ENCODE measurements at regions not wholly inside any gene's neighbourhood (a gene's known extent, or its start where the extent isn't known, plus 50 kb on each side); places are given as distances from the start of the nearest gene placed in this dataset.

- no peak overlapping the region for H3K4me3 ChIP-seq (ENCODE audit: control insufficient read depth in 1 of 2, extremely low read depth in 1 of 2, low read length in 1 of 2)
- H3K4me3 Mint-ChIP-seq: no peak overlapping the region
- no peak overlapping the region for H3K27ac Mint-ChIP-seq
- no peaks in the 10 kb centered on the region for H3K4me1 Mint-ChIP-seq
- H3K27me3 Mint-ChIP-seq: peaks cover 2 to 4% of the 10 kb centered on the region in 2 donors
- no peaks in the 10 kb centered on the region for H3K4me1 ChIP-seq (ENCODE audit: control insufficient read depth in 1 of 2, extremely low read depth in 1 of 2, insufficient read depth in 2 of 2, low read length in 2 of 2)
- CTCF ChIA-PET: no interaction called here
- no peaks in the 10 kb centered on the region for H3K9me3 ChIP-seq
- no peak for DNase-seq
- 100% methylated on average over 1 of the region's 2 CpGs for WGBS (ENCODE audit: insufficient coverage)
- H3K27ac ChIP-seq (ENCODE audit: low read length): no peak overlapping the region
- H3K9me3 Mint-ChIP-seq: no peaks in the 10 kb centered on the region
- no peaks in the 10 kb centered on the region for H3K36me3 Mint-ChIP-seq
- H3K36me3 ChIP-seq (ENCODE audit: control insufficient read depth in 2 of 2, extremely low read depth in 1 of 2, insufficient read depth in 1 of 2, low read length in 1 of 2): no peaks in the 10 kb centered on the region
- ATAC-seq (replicated peaks in 1 of 4): no peak
- POLR2A ChIA-PET: no interaction called here
- no peaks in the 10 kb centered on the region for H3K27me3 ChIP-seq (replicated peaks in 1 of 2; ENCODE audit: control insufficient read depth in 2 of 2, extremely low read depth in 1 of 2, insufficient read depth in 2 of 2, low read length in 1 of 2)
These were observed 200.5 kb upstream of the TLE4 start for GRCh38 chr9:79371301-79371700.

- H3K4me3 ChIP-seq (ENCODE audit: control insufficient read depth in 1 of 2, extremely low read depth in 1 of 2, low read length in 1 of 2): no peak overlapping the region
- DNase-seq: no peak
- Mint-ChIP-seq H3K27ac (no peak overlapping the region), H3K9me3 (no peaks in the 10 kb centered on the region), H3K36me3 (no peaks in the 10 kb centered on the region), H3K4me1 (no peaks in the 10 kb centered on the region), H3K4me3 (no peak overlapping the region), H3K27me3 (peaks cover 3 to 4% of the 10 kb centered on the region in 2 donors)
- H3K9me3 ChIP-seq: no peaks in the 10 kb centered on the region
- ChIA-PET CTCF (no interaction called here), POLR2A (no interaction called here)
- H3K36me3 ChIP-seq (ENCODE audit: control insufficient read depth in 2 of 2, extremely low read depth in 1 of 2, insufficient read depth in 1 of 2, low read length in 1 of 2): no peaks in the 10 kb centered on the region
- WGBS (ENCODE audit: insufficient coverage): no CpG with 5 or more reads among the region's 1 CpG
- H3K27me3 ChIP-seq (replicated peaks in 1 of 2; ENCODE audit: control insufficient read depth in 2 of 2, extremely low read depth in 1 of 2, insufficient read depth in 2 of 2, low read length in 1 of 2): no peaks in the 10 kb centered on the region
- H3K4me1 ChIP-seq (ENCODE audit: control insufficient read depth in 1 of 2, extremely low read depth in 1 of 2, insufficient read depth in 2 of 2, low read length in 2 of 2): no peaks in the 10 kb centered on the region
- no peak overlapping the region for H3K27ac ChIP-seq (ENCODE audit: low read length)
- no peak for ATAC-seq (replicated peaks in 1 of 4)
These were observed 199.7 kb upstream of the TLE4 start for GRCh38 chr9:79371948-79372555.

- H3K27me3 Mint-ChIP-seq: peaks cover 6% of the 10 kb centered on the region in 2 donors
- Histone ChIP-seq H3K4me1 (ENCODE audit: control insufficient read depth in 1 of 2, extremely low read depth in 1 of 2, insufficient read depth in 2 of 2, low read length in 2 of 2) (no peaks in the 10 kb centered on the region), H3K36me3 (ENCODE audit: control insufficient read depth in 2 of 2, extremely low read depth in 1 of 2, insufficient read depth in 1 of 2, low read length in 1 of 2) (no peaks in the 10 kb centered on the region), H3K4me3 (ENCODE audit: control insufficient read depth in 1 of 2, extremely low read depth in 1 of 2, low read length in 1 of 2) (no peak overlapping the region), H3K27me3 (replicated peaks in 1 of 2; ENCODE audit: control insufficient read depth in 2 of 2, extremely low read depth in 1 of 2, insufficient read depth in 2 of 2, low read length in 1 of 2) (no peaks in the 10 kb centered on the region), H3K27ac (ENCODE audit: low read length) (no peak overlapping the region), H3K9me3 (no peaks in the 10 kb centered on the region)
- WGBS (ENCODE audit: insufficient coverage): 80% methylated on average over 2 of the region's 5 CpGs
- H3K4me3 Mint-ChIP-seq: no peak overlapping the region
- no peaks in the 10 kb centered on the region for H3K4me1 Mint-ChIP-seq
- no peak overlapping the region for H3K27ac Mint-ChIP-seq
- CTCF ChIA-PET: no interaction called here
- no peaks in the 10 kb centered on the region for H3K36me3 Mint-ChIP-seq
- POLR2A ChIA-PET: no interaction called here
- DNase-seq: no peak
- ATAC-seq (replicated peaks in 1 of 4): no peak
- H3K9me3 Mint-ChIP-seq: peaks cover 0 to 4% (median 3%) of the 10 kb centered on the region in 3 donors
These were observed 194.4 kb upstream of the TLE4 start for GRCh38 chr9:79377339-79377855.

- Mint-ChIP-seq H3K27me3 (peaks cover 6% of the 10 kb centered on the region in 2 donors), H3K9me3 (peaks cover 0 to 4% (median 3%) of the 10 kb centered on the region in 3 donors), H3K4me1 (no peaks in the 10 kb centered on the region), H3K27ac (no peak overlapping the region), H3K36me3 (no peaks in the 10 kb centered on the region), H3K4me3 (no peak overlapping the region)
- Histone ChIP-seq H3K4me3 (ENCODE audit: control insufficient read depth in 1 of 2, extremely low read depth in 1 of 2, low read length in 1 of 2) (no peak overlapping the region), H3K27me3 (replicated peaks in 1 of 2; ENCODE audit: control insufficient read depth in 2 of 2, extremely low read depth in 1 of 2, insufficient read depth in 2 of 2, low read length in 1 of 2) (no peaks in the 10 kb centered on the region), H3K27ac (ENCODE audit: low read length) (no peak overlapping the region), H3K9me3 (no peaks in the 10 kb centered on the region), H3K36me3 (ENCODE audit: control insufficient read depth in 2 of 2, extremely low read depth in 1 of 2, insufficient read depth in 1 of 2, low read length in 1 of 2) (no peaks in the 10 kb centered on the region), H3K4me1 (ENCODE audit: control insufficient read depth in 1 of 2, extremely low read depth in 1 of 2, insufficient read depth in 2 of 2, low read length in 2 of 2) (no peaks in the 10 kb centered on the region)
- ChIA-PET POLR2A (no interaction called here), CTCF (no interaction called here)
- WGBS (ENCODE audit: insufficient coverage): no CpG with 5 or more reads among the region's 2 CpGs
- no peak for ATAC-seq (replicated peaks in 1 of 4)
- DNase-seq: no peak
These were observed 193.7 kb upstream of the TLE4 start for GRCh38 chr9:79378107-79378506.

GRCh38 chr9:79382044-79382443 is 189.7 kb upstream of the TLE4 start:
- Mint-ChIP-seq H3K36me3 (no peaks in the 10 kb centered on the region), H3K27ac (no peak overlapping the region), H3K4me3 (no peak overlapping the region), H3K27me3 (peaks cover 1 to 7% of the 10 kb centered on the region in 2 donors), H3K4me1 (no peaks in the 10 kb centered on the region), H3K9me3 (peaks cover 0 to 4% (median 3%) of the 10 kb centered on the region in 3 donors)
- CTCF ChIA-PET: interaction anchor here in 1 of 2 donors (0.7 kb wide), 1 partner anchor 8 kb away, joined by 4 read pairs; no protein-coding TSS in a partner anchor
- ATAC-seq (replicated peaks in 1 of 4) (no peak), DNase-seq (no peak)
- H3K27me3 ChIP-seq (replicated peaks in 1 of 2; ENCODE audit: control insufficient read depth in 2 of 2, extremely low read depth in 1 of 2, insufficient read depth in 2 of 2, low read length in 1 of 2): no peaks in the 10 kb centered on the region
- H3K27ac ChIP-seq (ENCODE audit: low read length): no peak overlapping the region
- no peak overlapping the region for H3K4me3 ChIP-seq (ENCODE audit: control insufficient read depth in 1 of 2, extremely low read depth in 1 of 2, low read length in 1 of 2)
- H3K9me3 ChIP-seq: no peaks in the 10 kb centered on the region
- POLR2A ChIA-PET: no interaction called here
- H3K4me1 ChIP-seq (ENCODE audit: control insufficient read depth in 1 of 2, extremely low read depth in 1 of 2, insufficient read depth in 2 of 2, low read length in 2 of 2): no peaks in the 10 kb centered on the region
- no peaks in the 10 kb centered on the region for H3K36me3 ChIP-seq (ENCODE audit: control insufficient read depth in 2 of 2, extremely low read depth in 1 of 2, insufficient read depth in 1 of 2, low read length in 1 of 2)

- 55% methylated on average over 2 of the region's 2 CpGs for WGBS (ENCODE audit: insufficient coverage)
- Histone ChIP-seq H3K9me3 (no peaks in the 10 kb centered on the region), H3K27ac (ENCODE audit: low read length) (no peak overlapping the region), H3K4me3 (ENCODE audit: control insufficient read depth in 1 of 2, extremely low read depth in 1 of 2, low read length in 1 of 2) (no peak overlapping the region), H3K4me1 (ENCODE audit: control insufficient read depth in 1 of 2, extremely low read depth in 1 of 2, insufficient read depth in 2 of 2, low read length in 2 of 2) (no peaks in the 10 kb centered on the region), H3K36me3 (ENCODE audit: control insufficient read depth in 2 of 2, extremely low read depth in 1 of 2, insufficient read depth in 1 of 2, low read length in 1 of 2) (no peaks in the 10 kb centered on the region), H3K27me3 (replicated peaks in 1 of 2; ENCODE audit: control insufficient read depth in 2 of 2, extremely low read depth in 1 of 2, insufficient read depth in 2 of 2, low read length in 1 of 2) (no peaks in the 10 kb centered on the region)
- ATAC-seq (replicated peaks in 1 of 4) (no peak), DNase-seq (no peak)
- H3K9me3 Mint-ChIP-seq: peaks cover 0 to 4% (median 3%) of the 10 kb centered on the region in 3 donors
- ChIA-PET POLR2A (no interaction called here), CTCF (no interaction called here)
- no peaks in the 10 kb centered on the region for H3K4me1 Mint-ChIP-seq
- no peak overlapping the region for H3K4me3 Mint-ChIP-seq
- H3K36me3 Mint-ChIP-seq: no peaks in the 10 kb centered on the region
- peaks cover 0 to 7% of the 10 kb centered on the region in 2 donors for H3K27me3 Mint-ChIP-seq
- no peak overlapping the region for H3K27ac Mint-ChIP-seq
These were observed 189.3 kb upstream of the TLE4 start for GRCh38 chr9:79382458-79382857.

- no peaks in the 10 kb centered on the region for H3K36me3 ChIP-seq (ENCODE audit: control insufficient read depth in 2 of 2, extremely low read depth in 1 of 2, insufficient read depth in 1 of 2, low read length in 1 of 2)
- H3K9me3 ChIP-seq: no peaks in the 10 kb centered on the region
- no peaks in the 10 kb centered on the region for H3K36me3 Mint-ChIP-seq
- ChIA-PET POLR2A (no interaction called here), CTCF (no interaction called here)
- H3K4me3 Mint-ChIP-seq: no peak overlapping the region
- H3K4me1 ChIP-seq (ENCODE audit: control insufficient read depth in 1 of 2, extremely low read depth in 1 of 2, insufficient read depth in 2 of 2, low read length in 2 of 2): no peaks in the 10 kb centered on the region
- H3K27ac Mint-ChIP-seq: no peak overlapping the region
- ATAC-seq (replicated peaks in 1 of 4): no peak
- H3K4me3 ChIP-seq (ENCODE audit: control insufficient read depth in 1 of 2, extremely low read depth in 1 of 2, low read length in 1 of 2): no peak overlapping the region
- no peak overlapping the region for H3K27ac ChIP-seq (ENCODE audit: low read length)
- no peaks in the 10 kb centered on the region for H3K27me3 ChIP-seq (replicated peaks in 1 of 2; ENCODE audit: control insufficient read depth in 2 of 2, extremely low read depth in 1 of 2, insufficient read depth in 2 of 2, low read length in 1 of 2)
- peaks cover 0 to 4% (median 3%) of the 10 kb centered on the region in 3 donors for H3K9me3 Mint-ChIP-seq
- DNase-seq: no peak
- peaks cover 0 to 7% of the 10 kb centered on the region in 2 donors for H3K27me3 Mint-ChIP-seq
- no peaks in the 10 kb centered on the region for H3K4me1 Mint-ChIP-seq
These were observed 188.7 kb upstream of the TLE4 start for GRCh38 chr9:79383096-79383495.

All from T-cell (primary cell).